ENCODE measurements at regions not wholly inside any gene's neighbourhood (a gene's known extent, or its start where the extent isn't known, plus 50 kb on each side); places are given as distances from the start of the nearest gene placed in this dataset.
A peak's percentile ranks its signal among the peaks of the same experiment; 100 is the strongest.

DNA sequence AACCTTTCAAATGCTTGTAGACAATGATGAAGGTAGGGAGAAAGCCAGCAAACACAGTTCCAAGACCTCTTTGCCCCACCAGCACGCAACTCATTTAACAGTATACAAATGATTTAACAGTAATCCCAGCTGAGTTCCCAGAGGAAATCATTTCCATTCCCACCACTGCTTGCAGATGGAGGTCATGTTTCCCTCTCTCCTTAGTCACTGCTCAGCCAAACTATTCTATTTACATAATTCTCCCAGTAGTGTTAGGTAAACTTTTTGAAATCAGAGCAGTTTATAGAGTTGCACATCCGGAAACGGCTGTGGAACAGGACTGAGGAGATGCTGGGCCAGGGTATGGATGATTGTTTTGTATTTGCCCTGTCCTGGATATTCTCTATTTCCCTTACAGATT is 328.5 kb downstream of the FIGN start:
- no peak overlapping the region for H3K27ac ChIP-seq (ENCODE audit: low read length)
- H3K9me3 ChIP-seq (ENCODE audit: control insufficient read depth, low read length), result no peaks in the 10 kb centered on the region
- H3K4me3 ChIP-seq (ENCODE audit: low read length), result no peak overlapping the region
- intact Hi-C loops (cut with DNase I), result no loop called here
- no peaks in the 10 kb centered on the region for H3K4me1 ChIP-seq (ENCODE audit: control insufficient read depth, insufficient read depth, low read length)
- ATAC-seq (no peak), DNase-seq (no peak)
- 62% methylated on average over 3 of the region's 3 CpGs for WGBS
- H3K27me3 ChIP-seq (ENCODE audit: control insufficient read depth, insufficient read depth), result no peaks in the 10 kb centered on the region

DNA sequence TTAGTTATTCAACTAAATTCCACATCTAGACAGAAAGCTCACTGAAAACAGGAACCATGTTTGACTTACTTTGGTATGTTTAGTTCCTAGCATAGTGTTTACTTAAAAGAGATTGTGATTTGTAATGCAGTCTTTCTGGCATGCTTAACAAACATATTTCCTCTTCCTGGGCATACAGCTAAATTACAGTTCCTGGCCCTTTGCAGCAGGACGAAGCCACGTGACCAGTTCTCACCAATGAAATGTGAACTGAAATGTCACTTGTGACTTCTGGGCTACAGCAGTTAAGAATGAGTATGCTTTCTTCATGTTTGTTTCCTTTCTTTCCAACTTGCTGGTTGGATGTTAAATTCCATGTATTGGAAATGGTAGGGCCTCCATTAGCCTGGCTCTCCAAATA is 330.5 kb downstream of the FIGN start:
- ATAC-seq, result no peak
- no peaks in the 10 kb centered on the region for H3K9me3 ChIP-seq (ENCODE audit: control insufficient read depth, low read length)
- no peaks in the 10 kb centered on the region for H3K4me1 ChIP-seq (ENCODE audit: control insufficient read depth, insufficient read depth, low read length)
- H3K27ac ChIP-seq (ENCODE audit: low read length), result no peak overlapping the region
- intact Hi-C loops (cut with DNase I), result no loop called here
- no peaks in the 10 kb centered on the region for H3K27me3 ChIP-seq (ENCODE audit: control insufficient read depth, insufficient read depth)
- no peak overlapping the region for H3K4me3 ChIP-seq (ENCODE audit: low read length)
- 81% methylated on average over 2 of the region's 2 CpGs for WGBS
- DNase-seq, result no peak

DNA sequence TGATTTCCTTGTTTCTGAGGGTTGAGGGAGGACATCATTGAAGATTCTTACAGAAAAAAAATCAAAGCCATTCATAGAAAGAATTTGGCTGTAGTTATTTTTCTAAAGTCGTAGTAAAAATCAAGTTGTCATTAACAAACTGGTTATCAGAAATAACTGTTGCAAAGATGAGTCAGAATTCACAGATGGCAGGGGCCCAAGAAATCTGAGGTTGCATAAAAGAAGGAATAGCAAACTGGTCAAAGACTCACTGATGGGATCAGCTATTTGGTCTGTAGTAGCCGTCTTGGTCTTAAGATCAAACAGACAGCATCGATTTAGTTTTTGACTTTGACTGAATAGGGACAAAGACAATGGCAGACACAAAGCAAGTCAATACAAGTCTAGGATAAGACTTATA is 334.3 kb downstream of the FIGN start:
- H3K27ac ChIP-seq (ENCODE audit: low read length), result no peak overlapping the region
- DNase-seq (peak in 2 of 3 donors; percentile 26 to 35), ATAC-seq (no peak)
- no peaks in the 10 kb centered on the region for H3K9me3 ChIP-seq (ENCODE audit: control insufficient read depth, low read length)
- no peaks in the 10 kb centered on the region for H3K27me3 ChIP-seq (ENCODE audit: control insufficient read depth, insufficient read depth)
- no peaks in the 10 kb centered on the region for H3K4me1 ChIP-seq (ENCODE audit: control insufficient read depth, insufficient read depth, low read length)
- no peak overlapping the region for H3K4me3 ChIP-seq (ENCODE audit: low read length)
- 58% methylated on average over 3 of the region's 3 CpGs for WGBS
- intact Hi-C loops (cut with DNase I), result no loop called here

DNA sequence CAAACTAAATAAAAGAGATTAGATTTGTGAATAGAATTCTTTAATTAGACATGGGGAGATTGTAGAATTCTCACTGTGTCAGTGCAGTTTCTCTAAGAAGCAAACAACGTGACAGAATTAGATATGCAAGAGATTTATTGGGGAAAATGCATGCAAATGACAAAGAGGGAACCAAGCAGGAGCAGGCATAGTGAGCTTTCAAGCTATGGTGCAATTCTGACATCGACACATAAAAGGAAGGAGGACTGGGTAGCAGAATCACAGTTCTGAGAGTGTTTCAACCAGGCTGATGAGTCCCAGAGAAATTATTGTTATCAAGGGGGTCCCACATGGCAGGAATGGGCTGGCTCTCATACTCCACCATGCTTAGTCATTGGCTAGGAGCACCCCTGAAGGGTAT is 338.4 kb downstream of the FIGN start:
- Histone ChIP-seq H3K27me3 (ENCODE audit: control insufficient read depth, insufficient read depth) (no peaks in the 10 kb centered on the region), H3K4me1 (ENCODE audit: control insufficient read depth, insufficient read depth, low read length) (no peaks in the 10 kb centered on the region), H3K27ac (ENCODE audit: low read length) (no peak overlapping the region), H3K9me3 (ENCODE audit: control insufficient read depth, low read length) (no peaks in the 10 kb centered on the region), H3K4me3 (ENCODE audit: low read length) (no peak overlapping the region)
- no peak for ATAC-seq
- no peak for DNase-seq
- intact Hi-C loops (cut with DNase I), result no loop called here
- 61% methylated on average over 2 of the region's 2 CpGs for WGBS

DNA sequence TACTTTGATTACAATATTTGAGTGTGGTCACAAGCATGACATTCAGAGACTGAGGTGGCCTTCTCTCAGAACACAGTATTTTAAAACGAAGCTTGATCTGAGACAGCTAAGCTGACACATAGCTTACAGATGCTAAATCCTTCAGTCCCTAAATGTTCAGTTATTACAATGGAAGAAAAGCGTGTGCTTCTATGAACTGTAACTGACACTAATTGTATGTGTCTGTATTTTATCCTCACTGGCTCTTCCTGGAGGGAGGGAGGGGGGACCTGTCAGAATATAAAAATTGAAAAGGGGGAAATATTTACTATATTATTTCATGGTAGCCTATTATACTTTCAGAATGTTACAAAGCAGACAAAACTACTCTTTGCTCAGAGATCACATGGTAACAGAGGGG is 340.2 kb downstream of the FIGN start:
- 72% methylated on average over 2 of the region's 2 CpGs for WGBS
- Histone ChIP-seq H3K4me1 (ENCODE audit: control insufficient read depth, insufficient read depth, low read length) (no peaks in the 10 kb centered on the region), H3K9me3 (ENCODE audit: control insufficient read depth, low read length) (no peaks in the 10 kb centered on the region), H3K27ac (ENCODE audit: low read length) (no peak overlapping the region), H3K27me3 (ENCODE audit: control insufficient read depth, insufficient read depth) (no peaks in the 10 kb centered on the region), H3K4me3 (ENCODE audit: low read length) (no peak overlapping the region)
- DNase-seq (no peak), ATAC-seq (no peak)
- intact Hi-C loops (cut with DNase I), result no loop called here

DNA sequence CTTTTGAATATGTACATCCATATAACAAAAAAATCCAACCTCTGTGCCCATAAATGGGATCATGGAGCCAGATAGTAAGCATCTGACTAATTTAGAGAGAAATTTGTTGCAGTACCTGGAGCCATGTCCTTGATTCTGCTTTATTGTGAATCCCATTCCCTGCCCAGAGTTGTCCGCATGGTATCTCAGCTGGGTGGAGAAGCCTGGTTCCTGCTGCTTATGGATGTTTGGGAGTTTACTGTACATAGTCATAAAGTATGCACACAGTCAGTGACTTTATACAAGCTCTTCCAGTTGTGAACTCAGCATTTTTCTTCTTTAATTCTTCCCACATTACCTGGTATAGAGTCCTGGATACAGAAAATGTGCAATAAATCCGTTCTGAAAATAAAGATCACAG is 346.0 kb downstream of the FIGN start:
- Histone ChIP-seq H3K27me3 (ENCODE audit: control insufficient read depth, insufficient read depth) (no peaks in the 10 kb centered on the region), H3K4me1 (ENCODE audit: control insufficient read depth, insufficient read depth, low read length) (no peaks in the 10 kb centered on the region), H3K4me3 (ENCODE audit: low read length) (no peak overlapping the region), H3K27ac (ENCODE audit: low read length) (no peak overlapping the region), H3K9me3 (ENCODE audit: control insufficient read depth, low read length) (no peaks in the 10 kb centered on the region)
- 85% methylated on average over 2 of the region's 2 CpGs for WGBS
- no peak for DNase-seq
- no peak for ATAC-seq
- intact Hi-C loops (cut with DNase I), result no loop called here

DNA sequence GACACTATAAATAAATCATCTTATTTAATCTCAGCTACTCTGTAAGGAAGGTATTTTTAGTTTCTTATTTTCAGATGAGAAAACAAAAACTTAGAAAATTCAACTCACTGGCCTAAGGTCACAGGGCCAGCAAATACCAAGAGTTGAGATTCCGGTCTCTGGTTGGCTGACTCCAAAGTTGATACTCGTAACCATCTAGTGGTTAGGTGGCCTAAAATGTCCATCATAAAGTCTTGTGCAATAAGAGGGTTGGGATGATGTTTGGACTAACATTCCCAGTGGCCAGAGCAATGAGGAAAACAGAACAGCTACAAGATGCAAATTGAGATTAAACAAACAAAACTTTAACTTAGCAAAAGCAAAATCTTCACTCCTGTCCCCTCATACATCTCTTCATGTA is 360.3 kb downstream of the FIGN start:
- Histone ChIP-seq H3K4me1 (ENCODE audit: control insufficient read depth, insufficient read depth, low read length) (no peaks in the 10 kb centered on the region), H3K27ac (ENCODE audit: low read length) (no peak overlapping the region), H3K4me3 (ENCODE audit: low read length) (no peak overlapping the region), H3K9me3 (ENCODE audit: control insufficient read depth, low read length) (no peaks in the 10 kb centered on the region), H3K27me3 (ENCODE audit: control insufficient read depth, insufficient read depth) (no peaks in the 10 kb centered on the region)
- DNase-seq (no peak), ATAC-seq (no peak)
- intact Hi-C loops (cut with DNase I), result no loop called here
- WGBS, result 83% methylated on average over 2 of the region's 2 CpGs

DNA sequence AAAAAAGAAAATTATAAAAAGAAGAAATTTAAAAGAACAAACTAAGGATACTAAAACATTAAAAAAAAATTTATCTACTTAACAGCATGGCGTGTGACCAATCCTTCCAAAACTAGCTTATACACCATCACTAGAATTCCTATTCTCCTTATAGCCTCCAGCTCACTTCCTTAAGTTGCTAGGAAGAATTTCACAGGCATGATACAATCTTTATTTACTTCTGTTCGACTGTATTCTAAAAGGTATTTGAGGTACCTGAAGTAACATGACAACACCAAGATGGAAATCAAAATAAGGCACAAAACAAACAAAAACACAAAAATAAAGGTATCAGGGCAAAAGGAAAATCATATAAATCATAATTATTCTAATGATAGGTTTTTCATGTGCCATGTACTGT is 360.7 kb downstream of the FIGN start:
- intact Hi-C loops (cut with DNase I), result no loop called here
- Histone ChIP-seq H3K27ac (ENCODE audit: low read length) (no peak overlapping the region), H3K4me1 (ENCODE audit: control insufficient read depth, insufficient read depth, low read length) (no peaks in the 10 kb centered on the region), H3K27me3 (ENCODE audit: control insufficient read depth, insufficient read depth) (no peaks in the 10 kb centered on the region), H3K4me3 (ENCODE audit: low read length) (no peak overlapping the region), H3K9me3 (ENCODE audit: control insufficient read depth, low read length) (no peaks in the 10 kb centered on the region)
- WGBS, result 87% methylated on average over 2 of the region's 2 CpGs
- DNase-seq (no peak), ATAC-seq (no peak)

DNA sequence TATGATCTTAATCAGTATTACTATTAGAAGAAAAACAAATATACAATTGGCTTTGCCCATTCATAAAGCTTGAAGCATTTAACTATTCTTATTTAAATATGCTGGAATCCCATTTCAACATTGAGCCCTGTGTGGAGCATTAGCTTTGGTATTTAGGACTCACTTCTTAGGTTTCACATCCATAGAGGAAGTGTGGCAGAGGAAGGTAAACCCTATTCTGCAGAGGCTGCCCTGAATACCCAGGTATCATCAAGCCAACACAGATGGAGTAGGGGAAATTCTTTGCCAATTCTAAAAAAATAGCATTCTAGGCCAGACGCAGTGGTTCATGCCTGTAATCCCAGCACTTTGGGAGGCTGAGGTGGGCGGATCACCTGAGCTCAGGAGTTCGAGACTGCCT is 361.5 kb downstream of the FIGN start:
- WGBS, result 94% methylated on average over 3 of the region's 3 CpGs
- Histone ChIP-seq H3K9me3 (ENCODE audit: control insufficient read depth, low read length) (no peaks in the 10 kb centered on the region), H3K27me3 (ENCODE audit: control insufficient read depth, insufficient read depth) (no peaks in the 10 kb centered on the region), H3K27ac (ENCODE audit: low read length) (no peak overlapping the region), H3K4me3 (ENCODE audit: low read length) (no peak overlapping the region), H3K4me1 (ENCODE audit: control insufficient read depth, insufficient read depth, low read length) (no peaks in the 10 kb centered on the region)
- DNase-seq (no peak), ATAC-seq (no peak)
- intact Hi-C loops (cut with DNase I), result no loop called here

DNA sequence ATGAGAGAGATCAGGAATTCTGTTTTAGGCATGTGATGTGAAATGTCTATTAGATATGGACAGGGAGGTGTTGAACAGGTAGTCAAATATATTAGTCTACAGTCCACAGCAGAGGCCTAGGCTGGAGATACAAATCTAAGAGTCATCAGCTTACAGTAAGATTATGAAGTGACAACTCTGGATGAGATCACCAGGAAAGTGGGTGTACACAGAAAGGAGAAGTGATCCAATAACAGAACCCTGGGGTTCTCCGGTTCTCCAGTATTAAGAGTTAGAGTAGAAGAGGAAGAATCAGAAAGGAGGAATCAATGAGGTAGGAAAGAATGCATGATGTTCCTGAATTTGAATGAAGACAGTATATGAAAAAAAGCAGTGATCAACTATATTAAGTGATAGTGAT is 362.3 kb downstream of the FIGN start:
- DNase-seq (no peak), ATAC-seq (no peak)
- Histone ChIP-seq H3K27me3 (ENCODE audit: control insufficient read depth, insufficient read depth) (no peaks in the 10 kb centered on the region), H3K4me3 (ENCODE audit: low read length) (no peak overlapping the region), H3K4me1 (ENCODE audit: control insufficient read depth, insufficient read depth, low read length) (no peaks in the 10 kb centered on the region), H3K27ac (ENCODE audit: low read length) (no peak overlapping the region), H3K9me3 (ENCODE audit: control insufficient read depth, low read length) (no peaks in the 10 kb centered on the region)
- WGBS, result 86% methylated on average over 1 of the region's 1 CpG
- intact Hi-C loops (cut with DNase I), result no loop called here

DNA sequence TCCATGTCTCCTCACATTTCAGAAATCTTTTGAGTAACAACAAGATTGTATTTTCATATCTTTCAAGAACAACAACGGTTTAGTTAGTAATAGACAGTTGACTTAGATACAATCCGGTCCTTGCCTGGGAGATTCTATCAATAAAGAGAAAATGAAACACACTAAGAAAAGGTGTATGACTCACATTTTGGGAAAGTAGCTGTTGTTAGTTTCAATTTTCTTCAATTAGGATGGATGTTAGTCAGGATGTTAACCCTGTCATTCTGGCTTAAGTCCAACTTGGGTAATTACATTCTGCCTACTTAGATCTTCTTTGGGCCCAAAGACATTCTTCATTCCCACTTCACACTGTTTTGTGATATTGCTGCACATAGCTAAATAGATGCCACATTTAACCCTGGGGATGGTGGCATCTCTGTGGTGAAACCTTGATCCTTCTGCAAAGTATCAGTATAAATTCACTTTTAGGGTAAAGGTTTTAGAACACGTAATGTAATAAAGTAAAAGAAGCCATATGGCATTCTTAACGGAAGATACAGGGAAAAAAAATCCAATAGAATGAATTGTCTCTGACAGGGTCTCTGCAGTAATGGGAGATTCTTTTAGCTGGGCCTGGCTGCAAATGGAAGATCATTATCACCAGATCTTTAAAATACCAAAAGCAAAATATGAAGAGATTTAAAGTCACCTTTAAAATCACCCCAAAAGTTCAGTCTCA is 365.5 kb downstream of the FIGN start:
- H3K4me3 ChIP-seq (ENCODE audit: low read length), result no peak overlapping the region
- WGBS, result 93% methylated on average over 4 of the region's 4 CpGs
- intact Hi-C loops (cut with DNase I), result no loop called here
- no peak overlapping the region for H3K27ac ChIP-seq (ENCODE audit: low read length)
- no peaks in the 10 kb centered on the region for H3K4me1 ChIP-seq (ENCODE audit: control insufficient read depth, insufficient read depth, low read length)
- DNase-seq, result no peak
- no peaks in the 10 kb centered on the region for H3K9me3 ChIP-seq (ENCODE audit: control insufficient read depth, low read length)
- no peak for ATAC-seq
- no peaks in the 10 kb centered on the region for H3K27me3 ChIP-seq (ENCODE audit: control insufficient read depth, insufficient read depth)

DNA sequence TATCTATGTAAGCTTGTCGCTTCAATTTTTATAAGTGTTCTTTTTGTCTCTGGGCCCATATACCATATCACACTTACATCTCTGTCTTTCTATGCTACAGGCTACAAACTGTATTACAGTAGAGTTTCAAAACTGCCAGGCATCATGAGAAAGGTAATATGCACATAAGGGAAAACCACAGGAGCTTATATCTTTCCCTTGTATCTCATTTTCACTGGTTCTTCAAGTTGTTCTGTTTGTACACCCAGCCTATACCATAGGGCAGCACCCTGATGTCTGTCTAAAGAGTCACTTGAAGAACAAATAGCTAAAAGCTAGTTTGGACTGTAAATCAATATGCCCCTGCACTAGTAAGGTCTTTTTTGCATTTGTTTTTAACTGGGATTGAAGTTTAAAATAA is 366.7 kb downstream of the FIGN start:
- no peaks in the 10 kb centered on the region for H3K9me3 ChIP-seq (ENCODE audit: control insufficient read depth, low read length)
- no peak overlapping the region for H3K27ac ChIP-seq (ENCODE audit: low read length)
- 38% methylated on average over 1 of the region's 1 CpG for WGBS
- no peak for ATAC-seq
- intact Hi-C loops (cut with DNase I), result no loop called here
- no peaks in the 10 kb centered on the region for H3K27me3 ChIP-seq (ENCODE audit: control insufficient read depth, insufficient read depth)
- no peak for DNase-seq
- no peaks in the 10 kb centered on the region for H3K4me1 ChIP-seq (ENCODE audit: control insufficient read depth, insufficient read depth, low read length)
- H3K4me3 ChIP-seq (ENCODE audit: low read length), result no peak overlapping the region
